GM18526 (cell line): ENCODE measurements at regions not wholly inside any gene's neighbourhood (a gene's known extent, or its start where the extent isn't known, plus 50 kb on each side); places are given as distances from the start of the nearest gene placed in this dataset.

ENCODE experiments used
- POLR2A ChIP-seq: IDR thresholded peaks from 3 replicates; pipeline ENCODE4 v1.6.1; 2011; ENCODE audit not compliant: insufficient read length; ENCODE audit errors: extremely low read depth

DNA sequence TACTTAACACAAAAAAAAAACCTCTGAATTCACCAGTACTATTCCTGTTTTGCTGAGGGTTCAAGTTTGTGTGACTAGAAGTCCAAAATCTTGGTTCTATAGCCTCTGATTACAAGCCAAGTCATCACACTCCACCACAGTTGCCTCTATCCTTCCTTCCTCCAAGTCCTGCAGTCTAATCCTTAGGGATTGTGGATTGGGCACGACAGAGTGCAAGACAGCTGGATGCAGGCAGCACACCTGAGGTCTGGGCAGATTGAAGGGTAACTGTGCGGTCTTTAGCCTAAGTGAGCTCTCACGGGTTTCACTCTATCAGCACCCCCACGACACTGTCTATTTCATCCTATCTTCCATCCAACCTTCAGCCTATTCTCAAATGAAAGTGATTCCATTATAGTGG, 299.4 kb upstream of the ID2 start:
- no peak for TF ChIP-seq POLR2A

DNA sequence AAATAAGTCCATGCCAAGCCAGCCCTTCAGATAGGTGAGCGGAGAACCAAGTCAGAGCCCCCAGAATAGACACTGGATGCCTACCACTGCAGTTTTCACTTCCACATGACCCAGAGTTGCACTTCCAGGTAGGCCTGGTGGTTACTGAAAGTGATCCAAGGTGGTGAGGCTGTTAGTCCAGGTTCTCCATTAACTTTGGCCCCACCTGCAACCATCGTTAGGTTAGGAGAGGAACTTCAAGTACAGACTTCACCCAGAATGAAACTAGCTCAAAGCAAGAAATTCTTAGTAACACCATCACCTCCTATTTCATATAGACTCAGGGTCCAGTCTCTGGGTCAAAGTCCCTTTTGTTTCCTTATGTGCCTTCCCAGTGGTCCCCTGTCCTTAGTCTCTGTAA, 293.1 kb upstream of the ID2 start:
- TF ChIP-seq POLR2A, result no peak

DNA sequence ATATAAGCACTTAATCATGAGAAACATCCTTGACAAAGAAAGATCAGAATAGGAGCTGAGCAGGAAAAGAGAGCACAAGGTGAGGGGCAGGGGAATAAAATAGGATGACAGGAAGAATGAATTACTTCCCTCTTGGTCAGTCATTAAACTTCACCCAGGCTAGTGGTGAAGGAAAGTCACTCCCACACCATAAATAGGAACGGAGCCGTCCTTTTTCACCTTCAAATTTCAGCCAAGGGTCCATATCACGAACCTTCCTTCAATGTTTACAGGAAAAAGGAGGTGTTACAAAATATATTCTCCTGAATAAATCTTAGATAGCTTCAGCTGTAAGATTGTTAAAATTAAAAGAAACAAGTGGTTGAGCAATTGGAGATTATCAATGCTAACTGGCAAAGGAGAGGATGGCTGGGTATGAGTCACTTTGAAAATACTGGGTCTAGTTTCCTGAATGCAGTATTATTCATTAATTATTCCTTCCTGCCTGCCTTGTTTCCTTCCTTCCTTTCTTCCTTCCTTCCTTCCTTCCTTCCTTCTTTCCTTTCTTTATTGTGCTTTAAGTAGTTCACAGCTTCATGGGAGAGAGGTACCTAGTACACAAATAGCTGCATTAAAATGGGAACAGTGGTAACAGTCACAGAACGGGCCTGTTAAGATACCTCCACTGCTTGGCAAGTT, 292.3 kb upstream of the ID2 start:
- TF ChIP-seq POLR2A, result no peak

DNA sequence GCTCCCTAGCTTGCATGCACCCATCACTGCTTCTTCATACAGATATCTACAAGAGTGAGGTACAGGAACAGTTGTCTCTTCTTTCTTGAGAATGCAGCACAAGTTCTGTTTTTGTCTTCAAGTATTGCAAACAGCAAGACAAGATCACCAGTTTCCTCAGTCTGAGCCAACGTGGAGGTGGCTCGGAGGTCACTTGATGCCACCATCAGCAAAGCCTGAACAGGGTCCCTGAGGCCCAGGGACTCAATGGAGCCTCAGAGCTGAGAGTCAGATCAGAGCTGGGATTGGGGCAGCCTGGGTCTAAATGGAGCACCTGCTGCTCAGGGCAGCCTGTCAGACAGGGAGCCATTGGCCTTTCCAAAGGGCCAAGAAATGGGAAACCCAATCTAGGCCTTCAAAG, 290.7 kb upstream of the ID2 start:
- no peak for TF ChIP-seq POLR2A

DNA sequence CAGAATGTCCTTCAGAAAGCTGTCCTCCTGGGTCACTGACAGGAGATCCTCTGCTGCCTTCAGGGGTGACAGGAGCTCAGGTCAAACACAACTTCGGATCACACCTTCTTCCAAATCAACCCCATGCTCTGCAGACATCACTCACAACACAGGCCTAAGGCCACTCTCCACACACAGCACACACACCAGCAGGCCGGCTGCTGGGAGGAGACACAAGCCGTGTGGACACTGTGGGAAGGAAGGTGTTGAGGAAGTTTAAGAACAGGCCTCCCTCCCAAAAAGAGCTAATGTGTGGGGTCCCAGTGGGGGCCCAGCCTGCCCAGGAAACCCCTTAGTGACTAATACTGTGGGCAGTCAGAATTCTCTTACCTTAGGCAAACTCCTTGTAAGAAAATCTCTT, 290.3 kb upstream of the ID2 start:
- TF ChIP-seq POLR2A, result no peak

DNA sequence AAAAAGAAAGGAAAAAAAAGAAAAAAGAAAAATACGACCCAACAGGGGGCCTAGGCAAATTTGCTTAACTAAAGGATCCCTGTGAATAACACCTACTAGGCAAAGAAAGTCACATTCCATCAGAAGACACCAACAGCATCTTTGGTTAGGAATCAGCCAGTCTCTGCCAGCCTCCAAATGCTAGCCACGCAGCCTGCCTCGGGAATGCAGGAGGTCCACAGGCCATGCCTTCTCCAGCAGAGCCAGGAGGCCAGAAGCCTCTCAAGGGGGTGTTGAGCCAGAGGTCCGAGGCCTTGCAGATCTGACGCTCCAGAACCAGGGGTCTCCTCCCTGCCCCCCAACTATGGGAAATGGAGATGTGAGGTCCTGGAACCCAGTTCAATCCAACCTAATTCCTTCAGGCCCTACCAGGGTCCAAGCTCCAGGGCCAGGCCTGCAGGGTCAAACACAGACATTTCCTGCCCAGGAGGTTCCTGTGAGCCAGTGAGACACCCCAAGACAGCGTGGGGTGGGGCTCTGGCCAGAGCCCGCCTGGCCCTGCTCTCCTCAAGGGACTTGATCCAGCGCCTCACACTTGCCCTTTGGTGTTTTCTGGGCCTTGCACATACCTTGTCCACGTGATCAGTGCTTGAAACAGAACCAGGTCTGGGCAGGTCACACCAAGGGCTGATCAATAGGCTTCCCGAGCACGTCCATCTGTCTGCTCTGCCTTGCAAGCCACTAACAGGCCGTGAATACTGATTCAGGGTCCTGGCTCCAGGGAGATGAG, 289.6 kb upstream of the ID2 start:
- TF ChIP-seq POLR2A, result no peak

DNA sequence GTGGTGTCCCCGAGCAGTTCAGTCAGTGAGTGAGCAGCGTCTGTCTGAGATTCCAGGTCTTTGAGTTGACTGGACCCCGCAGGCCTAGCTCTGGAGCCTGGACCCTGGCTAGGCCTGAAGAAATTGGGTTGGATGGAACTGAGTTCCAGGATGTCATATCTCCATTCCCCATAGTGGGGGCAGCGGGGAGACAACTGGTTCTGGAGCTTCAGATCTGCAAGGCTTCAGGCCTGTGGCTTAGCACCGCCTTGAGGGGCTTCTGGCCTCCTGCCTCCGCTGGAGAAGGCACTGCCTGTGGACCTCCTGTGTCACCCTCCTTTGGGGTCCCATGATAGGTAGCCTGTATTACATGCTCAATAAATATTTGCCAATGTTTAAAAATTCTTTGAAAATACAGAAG, 288.4 kb upstream of the ID2 start:
- no peak for TF ChIP-seq POLR2A

DNA sequence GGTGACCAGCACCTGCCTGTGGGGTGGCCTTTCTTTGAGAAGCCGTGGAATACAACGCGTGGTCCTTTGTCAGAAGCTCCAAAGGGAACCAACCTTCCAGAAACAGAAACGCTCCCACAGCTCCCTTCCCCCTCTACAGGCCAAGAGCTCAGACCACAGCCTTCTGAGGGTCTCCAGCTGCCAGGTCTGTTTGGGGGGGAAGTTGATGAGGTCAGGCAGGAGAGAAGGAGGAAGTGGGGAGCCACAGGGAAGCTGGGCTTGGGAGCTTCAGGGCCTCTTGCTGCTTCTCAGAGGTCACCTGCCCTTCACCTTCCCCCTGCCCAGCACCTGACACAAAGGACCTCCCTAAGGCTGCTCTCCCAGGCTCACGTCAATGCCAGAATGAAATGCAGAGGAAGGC, 287.7 kb upstream of the ID2 start:
- TF ChIP-seq POLR2A, result no peak

DNA sequence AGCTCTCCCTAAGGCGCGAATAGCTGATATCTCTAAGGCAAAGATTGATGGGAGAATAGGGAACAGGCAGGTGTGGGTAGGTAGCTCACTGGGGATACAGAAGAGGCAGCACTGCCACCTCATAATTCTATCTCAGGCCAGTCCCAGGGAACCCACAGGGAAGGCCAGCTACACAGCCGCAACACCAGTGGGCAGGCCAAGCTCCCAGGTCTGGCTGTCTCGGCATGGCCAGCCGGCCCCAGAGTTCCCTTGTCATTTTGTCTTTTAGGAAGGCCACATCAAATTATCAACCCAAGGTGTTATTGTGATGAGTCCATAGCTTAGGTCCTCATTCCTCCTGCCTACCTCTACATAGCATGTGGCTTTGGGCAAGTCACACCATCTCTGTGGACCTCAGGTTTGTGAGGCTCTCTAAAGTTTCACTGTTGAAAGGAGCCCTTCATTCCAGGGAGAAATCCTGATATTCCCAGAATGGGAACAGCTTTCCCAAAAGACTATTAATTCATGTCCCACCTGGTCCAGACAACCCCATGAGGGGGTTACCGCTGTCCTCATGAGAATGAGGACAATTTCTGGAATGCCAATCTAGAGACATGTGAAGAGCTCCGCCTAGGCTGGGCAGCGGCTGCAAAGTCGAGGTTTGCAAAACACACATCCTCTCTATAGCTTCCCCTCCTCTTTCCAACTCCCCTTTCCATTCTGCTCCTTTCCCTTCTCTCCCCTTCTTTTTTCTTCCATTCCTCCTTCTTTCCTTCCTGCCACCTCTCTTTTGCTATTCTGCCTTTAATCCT, 287.1 kb upstream of the ID2 start:
- TF ChIP-seq POLR2A, result no peak

DNA sequence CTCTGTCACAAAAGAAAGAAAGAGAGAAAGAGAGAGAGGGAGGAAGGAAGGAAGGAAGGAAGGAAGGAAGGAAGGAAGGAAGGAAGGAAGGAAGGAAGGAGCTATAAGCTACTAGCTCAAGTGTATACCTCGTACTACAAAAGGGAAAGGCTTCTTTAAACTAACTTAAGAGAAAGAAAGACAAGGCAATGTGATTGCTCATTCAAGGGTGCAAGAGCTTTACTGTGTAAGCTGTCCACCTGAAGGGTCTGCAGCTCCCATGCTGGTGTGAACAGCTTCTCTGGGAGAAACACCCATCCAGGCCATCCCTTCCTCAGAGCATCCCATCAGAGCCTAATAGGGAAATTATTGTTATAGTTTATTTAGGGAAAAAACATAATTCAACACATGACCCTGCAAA, 286.1 kb upstream of the ID2 start:
- no peak for TF ChIP-seq POLR2A

DNA sequence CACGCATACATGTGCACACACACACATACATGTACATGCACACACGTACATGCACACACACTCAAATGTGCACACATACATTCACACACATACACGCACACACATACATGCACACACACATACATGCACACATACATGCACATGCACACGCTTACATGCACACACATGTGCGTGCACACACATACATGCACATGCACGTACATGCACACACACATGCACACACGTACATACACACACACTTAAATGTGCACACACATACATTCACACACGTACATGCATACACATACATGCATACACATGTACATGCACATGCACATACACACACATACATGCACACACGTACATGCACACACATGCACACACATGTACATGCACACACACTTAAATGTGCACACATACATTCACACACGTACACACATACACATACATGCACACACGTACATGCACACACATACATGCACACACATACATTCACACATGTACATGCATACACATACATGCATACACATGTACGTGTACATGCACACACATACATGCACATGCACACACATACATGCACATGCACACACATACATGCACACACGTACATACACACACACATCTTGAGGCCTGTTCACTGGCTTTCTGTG, 283.7 kb upstream of the ID2 start:
- TF ChIP-seq POLR2A, result no peak

DNA sequence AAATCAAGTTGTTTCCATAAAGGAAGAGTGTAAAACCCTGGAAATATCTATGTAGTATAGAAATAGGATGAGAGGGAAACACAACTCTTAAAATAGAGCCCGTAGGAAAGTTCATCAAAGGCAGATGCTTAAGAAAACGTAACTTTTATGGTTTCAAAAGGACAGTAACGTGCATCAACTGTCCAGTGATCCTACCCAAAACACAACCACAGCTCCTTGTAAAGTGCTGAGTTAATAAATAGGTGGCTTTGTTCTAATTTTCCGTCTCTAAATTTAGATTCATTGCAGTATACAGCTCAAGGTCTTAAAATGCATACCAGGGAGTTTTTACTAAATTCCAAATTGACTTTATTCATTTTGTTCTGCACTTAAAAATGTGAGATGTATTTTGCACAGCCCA, 282.1 kb upstream of the ID2 start:
- no peak for TF ChIP-seq POLR2A

DNA sequence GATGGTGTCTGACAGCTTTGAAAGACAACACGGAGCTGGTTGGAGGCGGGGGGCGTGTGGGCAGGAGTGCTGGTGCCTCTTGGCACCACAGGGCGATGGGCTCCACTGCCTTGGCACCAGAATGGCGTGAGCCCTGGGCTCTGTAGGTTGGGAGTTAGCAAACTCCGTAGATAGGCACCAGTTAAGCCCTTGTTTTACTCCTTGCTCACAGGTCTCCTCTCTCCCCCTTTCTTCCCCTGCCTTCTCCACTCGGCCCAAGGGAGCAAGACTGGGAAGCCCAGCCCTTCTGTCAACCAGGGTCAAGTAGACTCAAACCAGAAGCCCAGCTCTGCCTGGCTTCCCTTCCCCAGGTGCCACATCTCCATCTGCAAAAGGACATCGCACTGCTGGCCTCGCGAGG, 281.7 kb upstream of the ID2 start:
- TF ChIP-seq POLR2A, result no peak

DNA sequence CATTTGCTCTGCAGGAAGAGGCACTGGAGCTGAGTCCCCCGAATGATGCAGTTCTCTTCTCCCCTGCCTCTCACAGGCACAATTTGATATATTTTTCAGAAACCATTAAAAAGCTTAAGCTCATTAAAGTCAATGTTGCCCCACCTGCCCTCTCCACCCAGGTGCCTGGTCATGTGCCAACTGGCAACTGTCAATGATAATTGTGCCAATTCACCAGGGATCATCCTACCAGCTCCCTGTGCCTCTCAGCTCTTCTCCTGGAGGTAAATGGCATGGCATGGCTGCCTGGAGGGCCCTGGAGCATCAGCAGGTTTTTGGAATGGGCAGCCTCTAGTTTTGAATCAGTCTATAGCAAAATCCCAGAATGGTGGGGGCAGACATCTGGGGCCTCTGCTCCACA, 279.6 kb upstream of the ID2 start:
- TF ChIP-seq POLR2A, result no peak

DNA sequence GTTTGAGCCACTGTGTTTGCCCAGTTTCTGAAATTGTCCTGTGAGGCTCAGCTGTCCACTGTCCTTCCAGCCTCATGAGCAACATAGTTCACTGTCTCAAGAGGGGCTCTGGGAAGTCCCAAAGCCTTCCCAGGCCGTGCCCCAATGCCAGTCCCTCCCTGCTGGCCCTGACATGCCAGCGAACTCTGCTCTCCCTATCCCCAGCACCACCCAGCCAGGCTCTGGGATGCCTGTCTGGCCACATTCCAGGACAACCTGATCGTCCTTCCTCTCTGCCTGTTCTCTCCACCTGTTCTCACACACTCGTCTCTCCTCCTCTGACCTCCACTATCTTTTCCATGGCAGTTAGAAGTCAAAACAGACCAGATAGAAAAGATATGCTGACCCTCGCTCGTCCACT, 278.0 kb upstream of the ID2 start:
- TF ChIP-seq POLR2A, result no peak

DNA sequence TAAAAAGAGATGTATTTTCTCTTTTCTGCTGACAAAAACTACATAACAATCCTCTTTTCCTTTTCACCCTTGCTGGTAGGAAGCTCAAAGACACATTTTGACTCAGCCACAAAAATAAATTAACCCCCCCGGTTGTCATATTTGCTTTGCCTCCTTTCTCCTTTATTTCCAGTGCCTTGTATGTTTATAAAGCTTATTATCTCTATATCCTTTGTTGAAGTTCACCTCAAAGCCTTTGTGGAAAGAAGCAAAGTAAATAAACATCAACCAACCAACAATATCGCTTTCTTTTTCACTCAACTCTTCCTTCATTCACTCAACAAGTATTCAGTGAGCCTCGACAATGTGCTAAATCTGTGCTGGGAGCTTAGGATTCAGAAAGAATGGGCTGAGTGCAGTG, 276.5 kb upstream of the ID2 start:
- TF ChIP-seq POLR2A, result no peak
